ENCODE measurements at regions not wholly inside any gene's neighbourhood (a gene's known extent, or its start where the extent isn't known, plus 50 kb on each side); places are given as distances from the start of the nearest gene placed in this dataset.

DNA sequence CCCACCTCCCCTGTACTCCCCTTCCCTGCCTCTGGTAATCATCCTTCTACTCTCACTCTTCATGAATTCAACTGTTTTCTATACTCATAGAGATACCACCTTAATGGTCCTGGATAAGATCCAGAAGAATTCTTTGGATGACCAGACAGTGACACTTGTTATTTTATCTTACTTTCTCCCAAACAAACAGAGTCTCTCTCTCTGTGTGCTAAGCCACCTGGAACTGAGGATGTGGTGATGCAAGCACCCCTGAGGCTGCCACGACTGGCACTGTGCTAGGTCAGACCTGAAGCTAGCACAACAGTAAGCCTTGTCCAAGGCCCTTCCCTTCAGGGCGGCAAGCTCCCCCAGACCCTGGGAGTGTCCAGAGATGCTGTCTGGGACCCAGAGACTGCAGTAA is 250.2 kb downstream of the C12orf50 start:
- TF ChIP-seq, protein P1, sequence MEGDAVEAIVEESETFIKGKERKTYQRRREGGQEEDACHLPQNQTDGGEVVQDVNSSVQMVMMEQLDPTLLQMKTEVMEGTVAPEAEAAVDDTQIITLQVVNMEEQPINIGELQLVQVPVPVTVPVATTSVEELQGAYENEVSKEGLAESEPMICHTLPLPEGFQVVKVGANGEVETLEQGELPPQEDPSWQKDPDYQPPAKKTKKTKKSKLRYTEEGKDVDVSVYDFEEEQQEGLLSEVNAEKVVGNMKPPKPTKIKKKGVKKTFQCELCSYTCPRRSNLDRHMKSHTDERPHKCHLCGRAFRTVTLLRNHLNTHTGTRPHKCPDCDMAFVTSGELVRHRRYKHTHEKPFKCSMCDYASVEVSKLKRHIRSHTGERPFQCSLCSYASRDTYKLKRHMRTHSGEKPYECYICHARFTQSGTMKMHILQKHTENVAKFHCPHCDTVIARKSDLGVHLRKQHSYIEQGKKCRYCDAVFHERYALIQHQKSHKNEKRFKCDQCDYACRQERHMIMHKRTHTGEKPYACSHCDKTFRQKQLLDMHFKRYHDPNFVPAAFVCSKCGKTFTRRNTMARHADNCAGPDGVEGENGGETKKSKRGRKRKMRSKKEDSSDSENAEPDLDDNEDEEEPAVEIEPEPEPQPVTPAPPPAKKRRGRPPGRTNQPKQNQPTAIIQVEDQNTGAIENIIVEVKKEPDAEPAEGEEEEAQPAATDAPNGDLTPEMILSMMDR (IDR thresholded peaks at IDR 0.05; ENCODE audit: borderline replicate concordance, insufficient read depth, low read depth, low read length): no peak
- no peak overlapping the region for H3K4me3 ChIP-seq (ENCODE audit: low read depth, low read length)

DNA sequence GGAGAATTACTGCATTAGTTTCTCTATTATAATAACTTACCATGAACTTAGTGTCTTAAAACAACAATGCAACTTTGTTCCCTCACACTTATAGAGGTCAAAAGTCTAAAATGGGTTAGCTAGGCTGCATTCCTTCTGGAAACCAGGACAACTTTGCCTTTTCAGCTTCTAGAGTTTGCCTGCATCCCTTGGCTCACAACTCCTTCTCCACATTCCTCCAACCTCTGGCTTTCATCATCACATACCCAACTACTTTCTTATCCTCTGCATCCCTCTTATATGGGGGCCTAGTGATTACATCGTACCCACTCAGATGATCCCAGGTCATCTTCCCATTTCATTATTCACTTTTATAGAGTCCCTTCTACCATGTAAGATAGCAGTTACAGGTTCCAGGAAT is 251.1 kb downstream of the C12orf50 start:
- TF ChIP-seq, protein P1 (IDR thresholded peaks at IDR 0.05; ENCODE audit: borderline replicate concordance, insufficient read depth, low read depth, low read length): no peak
- no peak overlapping the region for H3K4me3 ChIP-seq (ENCODE audit: low read depth, low read length)

DNA sequence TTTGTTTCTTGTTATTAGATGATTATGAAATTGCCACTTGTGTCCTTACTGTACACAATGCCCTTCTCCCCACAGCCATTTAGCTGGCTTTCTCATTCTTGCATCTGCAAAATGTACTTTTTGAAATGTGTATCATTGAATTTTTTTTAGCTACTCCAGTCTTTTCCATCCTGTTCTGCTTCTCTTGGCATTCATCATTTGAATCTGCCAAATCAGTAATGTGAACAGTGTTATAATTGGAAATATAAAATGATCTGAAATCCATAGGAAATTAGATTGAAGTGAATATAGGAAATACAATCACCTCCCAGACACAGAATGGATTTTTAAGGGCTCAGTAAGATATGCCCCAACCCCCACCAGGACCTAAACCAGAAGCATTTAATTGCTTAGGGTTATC is 253.4 kb downstream of the C12orf50 start:
- TF ChIP-seq, protein P1 (IDR thresholded peaks at IDR 0.05; ENCODE audit: borderline replicate concordance, insufficient read depth, low read depth, low read length): no peak
- no peak overlapping the region for H3K4me3 ChIP-seq (ENCODE audit: low read depth, low read length)

DNA sequence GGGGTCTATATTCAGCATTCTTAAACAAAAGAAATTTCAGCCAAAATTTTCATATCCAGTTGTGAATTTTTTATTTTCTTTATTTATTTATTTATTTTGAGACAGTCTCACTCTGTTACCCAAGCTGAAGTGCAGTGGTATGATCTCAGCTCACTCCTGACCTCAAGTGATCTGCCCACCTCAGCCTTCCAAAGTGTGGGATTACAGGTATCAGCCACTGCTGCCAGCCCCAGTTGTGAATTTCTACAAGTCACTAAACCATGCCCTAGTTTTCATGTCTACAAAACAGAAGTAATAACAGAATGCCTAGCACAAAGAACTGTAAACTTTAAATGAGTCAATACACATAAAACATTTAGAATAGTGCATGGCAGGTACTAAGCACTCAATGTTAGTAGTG is 254.2 kb downstream of the C12orf50 start:
- TF ChIP-seq, protein P1 (IDR thresholded peaks at IDR 0.05; ENCODE audit: borderline replicate concordance, insufficient read depth, low read depth, low read length): no peak
- no peak overlapping the region for H3K4me3 ChIP-seq (ENCODE audit: low read depth, low read length)

DNA sequence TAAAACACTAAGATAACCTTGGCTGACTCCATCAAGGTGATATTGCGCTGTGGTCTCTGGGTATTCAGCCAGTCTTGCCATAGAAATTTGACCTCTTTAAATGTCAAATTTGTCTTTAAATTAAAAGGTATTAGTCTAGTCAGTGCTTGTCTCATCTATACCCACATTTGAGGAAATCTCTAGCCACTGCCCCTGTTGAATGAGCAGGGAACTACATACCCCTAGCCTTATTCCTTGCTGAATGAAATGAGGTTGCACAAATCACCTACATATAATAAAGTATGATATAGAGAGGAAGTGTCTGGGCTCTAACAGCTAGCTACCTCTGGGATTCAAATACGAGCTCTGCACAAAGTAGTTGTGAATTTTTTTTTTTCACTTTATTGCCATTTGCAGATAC is 256.8 kb downstream of the C12orf50 start:
- TF ChIP-seq, protein P1 (IDR thresholded peaks at IDR 0.05; ENCODE audit: borderline replicate concordance, insufficient read depth, low read depth, low read length): no peak
- H3K4me3 ChIP-seq (ENCODE audit: low read depth, low read length): no peak overlapping the region

DNA sequence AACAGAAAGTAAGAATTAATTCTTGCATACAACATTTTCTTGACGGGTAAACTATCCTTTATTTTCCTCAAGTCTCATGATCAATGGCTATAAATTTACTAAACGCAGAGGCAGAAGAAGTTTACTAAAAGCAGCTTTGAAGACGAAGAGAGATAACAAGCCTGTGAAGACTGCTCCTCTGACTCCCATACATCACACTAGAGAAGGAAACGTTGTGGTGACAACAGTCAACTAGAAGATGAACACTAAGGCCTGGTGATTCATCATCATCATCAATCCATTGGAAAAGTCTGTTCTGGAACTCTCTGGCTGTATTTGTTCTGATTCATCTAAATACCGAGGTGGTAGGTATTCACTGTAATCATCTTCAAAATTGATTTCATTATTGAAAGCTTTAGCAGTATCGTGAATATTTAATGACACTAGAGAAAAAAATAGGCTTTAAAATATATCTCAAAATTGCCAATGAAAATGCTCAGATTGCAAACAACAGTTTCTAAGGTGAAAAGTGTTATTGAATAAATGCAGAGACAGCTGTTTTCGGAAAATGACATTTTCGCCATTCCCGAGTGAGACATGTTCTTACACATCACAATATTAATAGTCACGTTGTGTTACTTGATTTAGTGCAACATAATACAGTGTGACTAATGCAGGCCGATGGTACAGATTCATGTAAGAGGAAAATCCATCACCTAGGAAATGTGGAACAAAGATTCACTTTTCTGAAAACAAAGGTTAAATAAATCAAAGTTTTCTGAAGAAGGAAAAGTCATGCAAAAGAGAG is 260.5 kb downstream of the C12orf50 start:
- H3K4me3 ChIP-seq (ENCODE audit: low read depth, low read length): no peak overlapping the region
- TF ChIP-seq, protein P1 (IDR thresholded peaks at IDR 0.05; ENCODE audit: borderline replicate concordance, insufficient read depth, low read depth, low read length): no peak

DNA sequence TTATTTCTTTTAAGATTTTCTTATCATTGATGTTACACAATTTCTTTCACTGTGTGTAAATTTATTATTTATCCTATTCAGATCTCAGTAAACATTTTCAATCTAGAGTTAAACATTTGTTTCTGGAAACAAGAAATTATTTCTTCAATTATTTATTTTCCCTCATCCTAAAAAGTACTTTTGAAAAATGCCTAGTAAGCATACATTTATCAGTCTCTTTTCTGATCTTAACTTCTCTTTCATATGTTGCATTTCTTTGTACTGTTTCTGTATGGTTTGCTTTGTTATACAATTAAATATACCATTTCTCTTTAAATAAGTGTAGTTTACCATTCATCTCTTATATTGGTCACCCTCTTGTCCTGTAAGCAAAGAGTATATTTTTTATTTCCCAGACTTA is 263.2 kb downstream of the C12orf50 start:
- H3K4me3 ChIP-seq (ENCODE audit: low read depth, low read length): no peak overlapping the region
- TF ChIP-seq, protein P1 (IDR thresholded peaks at IDR 0.05; ENCODE audit: borderline replicate concordance, insufficient read depth, low read depth, low read length): no peak

Data from GM12875 (cell line).